Tibial nerve (tissue), 4 donors: ENCODE measurements at regions not wholly inside any gene's neighbourhood (a gene's known extent, or its start where the extent isn't known, plus 50 kb on each side); places are given as distances from the start of the nearest gene placed in this dataset.

Experiments
- CTCF ChIP-seq, 5 experiments: fragments of 200-600 bp in 3 of 5; fragments of 450-650 bp in 2 of 5; sonication (generic) in 3 of 5; IDR thresholded peaks; one replicate each; pipeline ENCODE4 v1.5.1; 2016 to 2019; ENCODE audit warnings: antibody characterized with exemption in 5 of 5, mild to moderate bottlenecking in 3 of 5, moderate library complexity in 2 of 5
- EP300 ChIP-seq, 2 donors: sonication (generic); formaldehyde crosslinking; IDR thresholded peaks; one replicate each; pipeline ENCODE4 v1.6.1; 2017; ENCODE audit warnings: antibody characterized with exemption in 2 of 2, mild to moderate bottlenecking in 1 of 2
- POLR2A ChIP-seq, 2 donors: fragments of 450-650 bp; IDR thresholded peaks; one replicate each; pipeline ENCODE4 v1.6.1; 2017; ENCODE audit warnings: antibody characterized with exemption in 2 of 2, mild to moderate bottlenecking in 2 of 2, moderate library complexity in 2 of 2

- TF ChIP-seq CTCF (IDR thresholded peaks at IDR 0.05) (no peak), POLR2A (IDR thresholded peaks at IDR 0.05) (no peak), EP300 (IDR thresholded peaks at IDR 0.05) (no peak)
These were observed 93.0 kb upstream of the GPR139 start for GRCh38 chr16:20166531-20167235.
